Small intestine (tissue), 7 donors: ENCODE measurements at regions not wholly inside any gene's neighbourhood (a gene's known extent, or its start where the extent isn't known, plus 50 kb on each side); places are given as distances from the start of the nearest gene placed in this dataset.

ENCODE experiments used
- DNase-seq, 2 donors: peaks; one replicate each; pipeline versions ENCODE4 v3.0.0 to v3.0.0-alpha.2; 2013
- FAIRE-seq: peaks from 2 replicates; lab custom pipeline; 2012; peaks lifted over from hg19 to GRCh38; lab: Jason Lieb, UNC
- H3K27ac ChIP-seq, 3 donors: one replicate each; pipeline ENCODE4 v1.5.1; 2013; ENCODE audit warnings: low read length in 2 of 3, mild to moderate bottlenecking in 2 of 3, control low read depth in 1 of 3, inconsistent platforms in 1 of 3, low read depth in 1 of 3, moderate library complexity in 1 of 3
- H3K27me3 ChIP-seq, 3 donors: one replicate each; pipeline ENCODE4 v1.6.1; 2013; ENCODE audit warnings: low read length in 3 of 3, inconsistent platforms in 1 of 3; ENCODE audit not compliant: control insufficient read depth in 3 of 3, insufficient read depth in 3 of 3
- H3K36me3 ChIP-seq, 3 donors: one replicate each; pipeline ENCODE4 v1.6.1; 2013; ENCODE audit warnings: low read length in 3 of 3, inconsistent platforms in 1 of 3, low read depth in 1 of 3, mild to moderate bottlenecking in 1 of 3, moderate library complexity in 1 of 3; ENCODE audit not compliant: control insufficient read depth in 3 of 3, insufficient read depth in 2 of 3
- H3K4me1 ChIP-seq, 3 donors: one replicate each; pipeline ENCODE4 v1.6.1; 2013; ENCODE audit warnings: low read length in 2 of 3, inconsistent platforms in 1 of 3, low read depth in 1 of 3, mild to moderate bottlenecking in 1 of 3, moderate library complexity in 1 of 3; ENCODE audit not compliant: control insufficient read depth in 3 of 3, insufficient read depth in 2 of 3
- H3K4me3 ChIP-seq, 3 donors: one replicate each; pipeline ENCODE4 v1.5.1; 2013; ENCODE audit warnings: low read length in 3 of 3, control low read depth in 1 of 3, inconsistent platforms in 1 of 3, low read depth in 1 of 3, mild to moderate bottlenecking in 1 of 3, moderate library complexity in 1 of 3
- H3K9me3 ChIP-seq, 2 donors: one replicate each; pipeline ENCODE4 v1.6.1; 2013; ENCODE audit warnings: low read depth in 1 of 2, low read length in 1 of 2; ENCODE audit not compliant: control insufficient read depth in 2 of 2, insufficient read depth in 1 of 2
- whole genome bisulfite sequencing, 3 donors: extraction: QIAGEN DNeasy Blood & Tissue Kit; methylation state at CpG; one replicate each; pipeline ENCODE4 v1.1.7; 2013; 5-methylcytosine and 5-hydroxymethylcytosine counted together
- donor health status: healthy with polysubstance abuse.
- donor health status: control.
- donor health status: control.
- donor health status: Bipolar disorder and iron deficiency.
- donor health status: healthy.

DNA sequence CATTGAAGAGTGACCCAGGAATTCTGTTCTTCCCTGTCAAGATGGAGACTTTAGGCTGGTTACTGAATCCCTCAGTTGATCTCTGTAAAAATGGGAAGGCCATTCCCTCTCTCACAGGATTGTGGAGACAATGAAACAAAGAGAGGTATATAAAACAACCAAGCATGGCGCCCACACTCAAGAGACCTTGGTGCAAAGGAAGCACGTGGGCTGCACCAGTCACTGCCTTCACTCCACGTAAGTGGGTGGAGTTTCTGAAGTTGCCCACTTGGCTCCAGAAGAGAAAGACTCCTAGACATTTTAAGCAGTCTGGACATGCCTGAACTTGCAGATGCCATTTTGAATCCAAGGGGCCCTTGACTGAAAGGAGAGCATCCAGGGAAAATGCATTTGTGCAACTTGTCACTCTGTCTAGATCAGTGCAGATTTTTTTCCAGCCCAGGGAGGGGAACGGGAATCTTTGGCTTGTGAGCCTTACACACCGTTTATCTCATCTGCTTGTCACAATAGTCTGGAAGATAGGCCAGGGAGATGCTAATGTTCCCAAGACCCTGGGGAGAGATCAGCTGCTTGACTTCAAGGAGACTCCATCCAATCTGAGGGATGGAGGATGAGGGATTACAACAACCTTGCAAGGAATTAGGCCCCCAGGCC is 96.9 kb upstream of the TBX3 start:
- WGBS, 3 donors: 71 to 83% (median 78%) methylated on average over 5 of the region's 5 CpGs
- H3K27me3 ChIP-seq: no peaks in the 10 kb centered on the region
- no peak for FAIRE-seq
- no peak overlapping the region for H3K4me3 ChIP-seq
- no peaks in the 10 kb centered on the region for H3K9me3 ChIP-seq
- no peaks in the 10 kb centered on the region for H3K4me1 ChIP-seq
- H3K36me3 ChIP-seq: no peaks in the 10 kb centered on the region
- no peak for DNase-seq
- no peak overlapping the region for H3K27ac ChIP-seq

DNA sequence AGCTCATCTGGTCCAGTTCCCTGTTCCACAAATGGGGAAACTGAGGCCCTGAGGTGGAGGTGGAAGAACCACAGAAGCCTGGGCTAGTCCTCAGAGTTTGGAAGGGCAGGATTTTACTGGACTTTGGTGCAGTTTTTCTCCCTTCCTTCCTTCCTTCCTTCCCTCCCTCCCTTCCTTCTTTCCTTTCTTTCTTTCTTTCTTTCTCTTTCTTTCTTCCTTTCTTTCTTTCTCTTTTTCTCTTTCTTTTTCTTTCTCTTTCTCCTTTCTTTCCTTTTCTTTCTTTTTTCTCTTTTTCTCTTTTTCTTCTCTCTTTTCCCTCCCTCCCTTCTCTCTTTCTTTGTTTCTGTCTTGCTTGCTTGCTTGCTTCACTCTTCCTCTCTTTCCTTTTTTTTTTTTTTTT is 95.7 kb upstream of the TBX3 start:
- Histone ChIP-seq H3K36me3 (no peaks in the 10 kb centered on the region), H3K4me1 (no peaks in the 10 kb centered on the region), H3K9me3 (no peaks in the 10 kb centered on the region), H3K4me3 (no peak overlapping the region), H3K27me3 (no peaks in the 10 kb centered on the region), H3K27ac (no peak overlapping the region)
- FAIRE-seq: no peak
- DNase-seq: no peak

DNA sequence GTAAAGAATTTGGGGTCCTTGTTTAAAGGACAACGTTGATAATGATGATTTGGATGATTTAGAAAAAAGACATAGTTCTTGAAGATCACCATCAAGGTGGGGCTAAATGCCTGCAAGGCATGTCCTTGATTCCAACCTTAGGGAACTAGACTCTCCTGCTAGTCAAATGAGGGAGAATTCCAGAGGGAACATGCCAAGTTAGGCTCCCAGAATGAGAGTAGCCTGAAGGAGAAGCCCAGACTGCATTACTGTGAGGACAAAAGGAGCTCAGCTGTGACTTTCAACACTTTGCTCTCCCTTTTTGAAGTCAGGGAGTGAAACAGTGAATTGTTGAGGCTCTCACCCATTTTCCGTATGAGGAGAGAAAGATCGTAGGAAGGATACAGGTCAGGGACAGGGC is 95.2 kb upstream of the TBX3 start:
- Histone ChIP-seq H3K9me3 (no peaks in the 10 kb centered on the region), H3K27me3 (no peaks in the 10 kb centered on the region), H3K4me3 (no peak overlapping the region), H3K4me1 (no peaks in the 10 kb centered on the region), H3K27ac (no peak overlapping the region), H3K36me3 (no peaks in the 10 kb centered on the region)
- FAIRE-seq (no peak), DNase-seq (no peak)
- WGBS, 3 donors: 75 to 81% (median 77%) methylated on average over 3 of the region's 3 CpGs

DNA sequence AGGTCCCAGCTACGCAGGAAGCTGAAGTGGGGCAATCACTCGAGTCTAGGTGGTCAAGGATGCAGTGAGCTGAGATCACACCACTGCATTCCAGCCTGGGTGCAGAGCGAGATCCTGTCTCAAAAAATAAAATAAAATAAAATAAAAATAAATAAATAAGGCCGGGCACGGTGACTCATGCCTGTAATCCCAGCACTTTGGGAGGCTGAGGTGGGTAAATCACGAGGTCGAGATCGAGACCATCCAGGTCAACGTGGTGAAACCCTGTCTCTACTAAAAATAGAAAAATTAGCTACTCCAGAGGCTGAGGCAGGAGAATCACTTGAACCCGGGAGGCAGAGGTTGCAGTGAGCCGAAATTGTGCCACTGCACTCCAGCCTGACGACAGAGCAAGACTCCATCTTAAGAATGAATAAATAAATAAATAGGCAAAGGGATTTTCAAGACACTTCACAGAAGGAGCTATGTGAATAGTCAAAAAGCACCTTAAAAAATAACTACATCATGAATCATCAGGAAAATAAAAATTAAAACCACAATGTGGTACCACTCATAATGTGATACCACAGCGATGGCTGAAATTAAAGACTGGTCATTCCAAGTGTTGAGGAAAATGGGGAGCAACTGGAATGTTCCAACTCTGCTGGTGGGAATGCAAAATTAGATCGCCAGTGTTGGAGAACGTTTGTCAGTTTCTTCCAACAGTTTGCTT is 92.9 kb upstream of the TBX3 start:
- Histone ChIP-seq H3K27me3 (no peaks in the 10 kb centered on the region), H3K27ac (no peak overlapping the region), H3K9me3 (no peaks in the 10 kb centered on the region), H3K4me3 (no peak overlapping the region), H3K36me3 (no peaks in the 10 kb centered on the region), H3K4me1 (no peaks in the 10 kb centered on the region)
- FAIRE-seq (no peak), DNase-seq (no peak)
- WGBS, 3 donors: 83 to 89% (median 85%) methylated on average over 15 of the region's 15 CpGs

DNA sequence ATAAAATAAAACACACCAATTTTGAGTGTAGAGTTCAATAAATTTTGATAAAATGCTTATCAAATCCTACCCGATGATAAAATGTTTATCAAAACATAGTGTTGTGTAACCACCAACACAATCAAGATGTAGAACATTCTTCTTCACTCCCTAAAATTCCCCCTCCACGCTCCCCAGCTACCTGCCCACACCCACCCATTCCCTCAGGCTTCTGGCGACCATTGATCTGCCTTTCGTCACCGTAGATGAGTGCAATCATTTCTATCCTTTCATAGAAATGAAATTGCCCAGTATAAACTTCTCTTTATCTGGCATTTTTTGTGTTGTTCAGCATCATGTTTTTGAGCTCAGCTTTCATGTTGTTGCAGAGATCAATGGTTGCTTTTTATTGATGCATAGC is 90.7 kb upstream of the TBX3 start:
- Histone ChIP-seq H3K4me1 (no peaks in the 10 kb centered on the region), H3K27ac (no peak overlapping the region)
- no peak for FAIRE-seq

GRCh38 chr12:114774197-114774596 is 90.2 kb upstream of the TBX3 start:
- Histone ChIP-seq H3K9me3 (no peaks in the 10 kb centered on the region), H3K36me3 (no peaks in the 10 kb centered on the region), H3K4me3 (no peak overlapping the region), H3K27ac (no peak overlapping the region), H3K27me3 (no peaks in the 10 kb centered on the region), H3K4me1 (no peaks in the 10 kb centered on the region)
- FAIRE-seq (no peak), DNase-seq (no peak)
- 91 to 94% (median 93%) methylated on average over 11 of the region's 11 CpGs for WGBS, 3 donors

More for the DNA sequence above, 90.7 kb upstream of the TBX3 start:
- H3K27me3 ChIP-seq: no peaks in the 10 kb centered on the region
- H3K9me3 ChIP-seq: no peaks in the 10 kb centered on the region
- H3K36me3 ChIP-seq: no peaks in the 10 kb centered on the region
- WGBS, 3 donors: 81 to 93% (median 82%) methylated on average over 5 of the region's 5 CpGs
- no peak for DNase-seq
- no peak overlapping the region for H3K4me3 ChIP-seq

- Histone ChIP-seq H3K4me1 (no peaks in the 10 kb centered on the region), H3K27me3 (no peaks in the 10 kb centered on the region), H3K9me3 (no peaks in the 10 kb centered on the region), H3K27ac (no peak overlapping the region), H3K36me3 (no peaks in the 10 kb centered on the region), H3K4me3 (no peak overlapping the region)
- DNase-seq: no peak
- FAIRE-seq: no peak
- WGBS, 3 donors: 81 to 89% (median 82%) methylated on average over 3 of the region's 3 CpGs
Observed at GRCh38 chr12:114770323-114770722, 86.3 kb upstream of the TBX3 start.

- no peaks in the 10 kb centered on the region for H3K4me1 ChIP-seq
- no peaks in the 10 kb centered on the region for H3K9me3 ChIP-seq
- H3K27me3 ChIP-seq: no peaks in the 10 kb centered on the region
- DNase-seq: no peak
- FAIRE-seq: no peak
- no peak overlapping the region for H3K27ac ChIP-seq
- 86 to 87% (median 87%) methylated on average over 4 of the region's 4 CpGs for WGBS, 3 donors
- no peak overlapping the region for H3K4me3 ChIP-seq
- no peaks in the 10 kb centered on the region for H3K36me3 ChIP-seq
Observed at GRCh38 chr12:114769634-114770033, 85.7 kb upstream of the TBX3 start.
